Effector memory CD4-positive, alpha-beta T cell (primary cell): ENCODE measurements at regions not wholly inside any gene's neighbourhood (a gene's known extent, or its start where the extent isn't known, plus 50 kb on each side); places are given as distances from the start of the nearest gene placed in this dataset.

ENCODE experiments used
- DNase-seq, 3 donors: peaks; one replicate each; pipeline ENCODE4 v3.0.0-alpha.2; 2020
- H3K27ac ChIP-seq: 2 replicates; pipeline ENCODE4 v1.7.0; 2013; ENCODE audit warnings: mild to moderate bottlenecking, low read length, moderate library complexity; ENCODE audit not compliant: insufficient read depth, poor library complexity, severe bottlenecking
- H3K27me3 ChIP-seq: replicated peaks from 2 replicates; pipeline ENCODE4 v1.7.0; 2013; ENCODE audit warnings: mild to moderate bottlenecking, low read length; ENCODE audit not compliant: insufficient read depth, control insufficient read depth, poor library complexity, severe bottlenecking
- H3K36me3 ChIP-seq: 2 replicates; pipeline ENCODE4 v1.7.0; 2013; ENCODE audit warnings: mild to moderate bottlenecking, low read length, moderate library complexity; ENCODE audit not compliant: control insufficient read depth, insufficient read depth
- H3K4me1 ChIP-seq: 2 replicates; pipeline ENCODE4 v1.7.0; 2013; ENCODE audit warnings: low read length, mild to moderate bottlenecking; ENCODE audit not compliant: control insufficient read depth, insufficient read depth, poor library complexity, severe bottlenecking
- H3K4me3 ChIP-seq: 2 replicates; pipeline ENCODE4 v1.7.0; 2013; ENCODE audit warnings: low read length, low read depth, mild to moderate bottlenecking; ENCODE audit not compliant: insufficient read depth, poor library complexity, severe bottlenecking
- H3K9me3 ChIP-seq: 2 replicates; pipeline ENCODE4 v1.7.0; 2013; ENCODE audit warnings: mild to moderate bottlenecking, low read length, moderate library complexity; ENCODE audit not compliant: control insufficient read depth

- Histone ChIP-seq H3K4me3 (no peak overlapping the region), H3K36me3 (no peaks in the 10 kb centered on the region), H3K27me3 (peaks cover 3% of the 10 kb centered on the region), H3K4me1 (no peaks in the 10 kb centered on the region), H3K27ac (no peak overlapping the region), H3K9me3 (no peaks in the 10 kb centered on the region)
- DNase-seq: no peak
Observed at GRCh38 chr2:123195957-123196356, 829.1 kb upstream of the CNTNAP5 start.

DNA sequence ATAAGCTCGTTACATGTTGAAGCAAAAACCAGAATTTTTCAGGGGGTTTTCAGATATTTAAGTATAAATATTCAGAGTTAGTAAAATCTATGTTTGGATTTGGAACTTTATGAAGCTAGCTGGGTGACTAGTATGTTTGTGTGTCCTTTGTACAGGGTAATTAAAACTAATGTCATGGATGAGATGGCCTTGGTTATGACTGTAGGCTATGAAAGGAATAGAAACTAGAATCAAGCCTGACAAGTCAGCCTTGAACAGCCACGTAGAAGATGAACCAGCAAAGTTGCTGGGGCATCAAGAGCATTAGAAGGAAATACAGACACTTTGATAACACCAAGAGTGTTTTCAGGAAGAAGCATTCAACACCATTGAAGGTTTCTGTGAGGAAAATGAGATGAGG lies 825.1 kb upstream of the CNTNAP5 start:
- H3K4me1 ChIP-seq: no peaks in the 10 kb centered on the region
- no peak for DNase-seq
- H3K27me3 ChIP-seq: peaks cover 3% of the 10 kb centered on the region
- no peak overlapping the region for H3K27ac ChIP-seq
- H3K36me3 ChIP-seq: no peaks in the 10 kb centered on the region
- peaks cover 2% of the 10 kb centered on the region for H3K9me3 ChIP-seq
- no peak overlapping the region for H3K4me3 ChIP-seq

- no peak for DNase-seq
- H3K36me3 ChIP-seq: no peaks in the 10 kb centered on the region
- no peaks in the 10 kb centered on the region for H3K27me3 ChIP-seq
Observed at GRCh38 chr2:123207245-123207644, 817.8 kb upstream of the CNTNAP5 start.

GRCh38 chr2:123209202-123209601 lies 815.9 kb upstream of the CNTNAP5 start:
- Histone ChIP-seq H3K27me3 (no peaks in the 10 kb centered on the region), H3K36me3 (no peaks in the 10 kb centered on the region), H3K9me3 (peaks cover 5% of the 10 kb centered on the region), H3K4me3 (no peak overlapping the region), H3K27ac (no peak overlapping the region), H3K4me1 (no peaks in the 10 kb centered on the region)
- no peak for DNase-seq

More at GRCh38 chr2:123207245-123207644, 817.8 kb upstream of the CNTNAP5 start:
- H3K27ac ChIP-seq: no peak overlapping the region
- peaks cover 5% of the 10 kb centered on the region for H3K9me3 ChIP-seq
- H3K4me3 ChIP-seq: no peak overlapping the region
- no peaks in the 10 kb centered on the region for H3K4me1 ChIP-seq

GRCh38 chr2:123211181-123211580 lies 813.9 kb upstream of the CNTNAP5 start:
- H3K36me3 ChIP-seq: no peaks in the 10 kb centered on the region
- H3K4me3 ChIP-seq: no peak overlapping the region
- H3K4me1 ChIP-seq: no peaks in the 10 kb centered on the region
- DNase-seq: no peak
- no peaks in the 10 kb centered on the region for H3K9me3 ChIP-seq
- no peaks in the 10 kb centered on the region for H3K27me3 ChIP-seq
- H3K27ac ChIP-seq: no peak overlapping the region

GRCh38 chr2:123245156-123245555 lies 779.9 kb upstream of the CNTNAP5 start:
- Histone ChIP-seq H3K36me3 (no peaks in the 10 kb centered on the region), H3K27me3 (no peaks in the 10 kb centered on the region), H3K9me3 (no peaks in the 10 kb centered on the region), H3K4me3 (no peak overlapping the region), H3K4me1 (no peaks in the 10 kb centered on the region), H3K27ac (no peak overlapping the region)
- no peak for DNase-seq

DNA sequence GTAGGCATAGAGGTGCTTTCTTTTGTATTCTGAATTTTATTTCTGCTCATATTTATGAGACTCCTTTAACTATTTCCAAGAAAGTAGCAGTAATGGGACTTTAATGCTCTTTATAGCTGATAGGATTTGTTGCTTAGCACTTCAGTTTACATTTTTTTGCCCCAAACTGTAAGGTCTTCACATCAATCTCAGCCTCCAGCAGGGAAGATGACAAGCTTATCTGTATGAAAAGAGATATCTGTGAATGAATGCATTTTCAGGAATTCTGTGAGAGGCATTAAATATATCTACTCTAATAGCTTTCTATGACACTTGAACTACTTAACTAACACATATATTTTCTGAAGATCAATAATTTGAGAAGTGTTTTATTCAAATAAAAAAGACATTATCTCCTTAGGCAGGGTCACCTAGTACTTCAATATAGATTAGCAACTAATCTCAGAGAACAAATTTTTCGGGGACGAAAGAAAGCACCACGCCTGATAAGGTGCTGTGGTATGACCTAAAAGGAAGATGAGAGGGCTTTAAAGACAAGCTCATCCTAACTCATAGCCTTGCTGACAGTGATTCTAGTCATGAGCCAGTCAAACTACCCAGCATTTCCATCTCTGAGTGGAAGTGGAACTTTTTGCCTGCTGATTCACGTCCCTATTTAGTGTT lies 766.1 kb upstream of the CNTNAP5 start:
- H3K4me3 ChIP-seq: no peak overlapping the region
- H3K27me3 ChIP-seq: no peaks in the 10 kb centered on the region
- no peaks in the 10 kb centered on the region for H3K4me1 ChIP-seq
- no peak for DNase-seq
- H3K9me3 ChIP-seq: no peaks in the 10 kb centered on the region
- no peaks in the 10 kb centered on the region for H3K36me3 ChIP-seq
- H3K27ac ChIP-seq: no peak overlapping the region

GRCh38 chr2:123262856-123263255 lies 762.2 kb upstream of the CNTNAP5 start:
- no peaks in the 10 kb centered on the region for H3K4me1 ChIP-seq
- H3K4me3 ChIP-seq: no peak overlapping the region
- H3K36me3 ChIP-seq: no peaks in the 10 kb centered on the region
- H3K9me3 ChIP-seq: no peaks in the 10 kb centered on the region
- no peaks in the 10 kb centered on the region for H3K27me3 ChIP-seq
- no peak overlapping the region for H3K27ac ChIP-seq
- DNase-seq: no peak

DNA sequence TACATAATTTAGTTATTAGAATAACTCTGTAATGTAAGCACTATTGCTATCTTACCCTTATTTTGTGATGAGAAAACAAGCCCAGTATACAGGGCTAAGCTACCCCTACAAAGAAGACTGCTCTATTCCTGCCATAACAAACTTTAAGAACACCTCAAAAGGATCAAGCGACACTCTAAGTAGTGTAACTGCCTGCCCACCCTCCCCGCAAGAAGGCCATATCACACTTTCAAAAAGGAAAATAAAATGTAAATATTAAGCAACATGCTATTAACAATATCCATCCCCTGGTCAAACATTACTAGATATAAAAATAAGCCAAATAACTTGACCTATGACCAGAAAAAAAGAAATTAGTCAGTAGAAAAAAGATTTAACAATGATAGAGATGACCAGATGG lies 741.7 kb upstream of the CNTNAP5 start:
- Histone ChIP-seq H3K27me3 (no peaks in the 10 kb centered on the region), H3K36me3 (no peaks in the 10 kb centered on the region), H3K9me3 (no peaks in the 10 kb centered on the region), H3K4me1 (no peaks in the 10 kb centered on the region), H3K27ac (no peak overlapping the region), H3K4me3 (no peak overlapping the region)
- no peak for DNase-seq

- Histone ChIP-seq H3K4me3 (no peak overlapping the region), H3K27me3 (no peaks in the 10 kb centered on the region), H3K27ac (no peak overlapping the region), H3K9me3 (no peaks in the 10 kb centered on the region), H3K4me1 (no peaks in the 10 kb centered on the region), H3K36me3 (no peaks in the 10 kb centered on the region)
- DNase-seq: no peak
Observed at GRCh38 chr2:123303731-123304130, 721.4 kb upstream of the CNTNAP5 start.
